ENCODE measurements at regions not wholly inside any gene's neighbourhood (a gene's known extent, or its start where the extent isn't known, plus 50 kb on each side); places are given as distances from the start of the nearest gene placed in this dataset.

DNA sequence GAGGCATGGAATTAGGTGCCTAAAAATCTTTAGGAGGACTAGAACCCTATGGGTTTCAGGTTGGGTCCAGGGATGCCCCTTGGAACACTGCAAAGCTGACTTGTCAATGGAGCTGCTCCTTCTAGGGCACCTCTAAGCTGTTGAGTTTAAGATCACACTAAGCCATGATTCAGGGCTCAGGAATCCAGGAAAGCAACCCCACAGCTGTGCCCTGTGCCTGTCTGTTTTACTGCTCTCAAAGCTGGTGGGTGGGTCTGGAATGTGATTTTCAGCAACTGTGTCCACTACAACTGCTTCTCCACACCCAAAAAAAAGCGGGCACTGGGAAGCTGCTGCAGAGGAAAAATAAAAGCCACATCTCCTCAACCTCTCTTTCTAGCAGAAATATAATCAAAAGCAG lies 310.4 kb upstream of the MOCS1 start:
- Histone ChIP-seq H3K4me1 (no peaks in the 10 kb centered on the region), H3K9me3 (no peaks in the 10 kb centered on the region), H3K27me3 (peaks cover 0 to 3% of the 10 kb centered on the region in 2 donors), H3K4me3 (no peak overlapping the region), H3K36me3 (no peaks in the 10 kb centered on the region), H3K27ac (no peak overlapping the region)
- intact Hi-C loops (cut with DNase I; ENCODE audit: low total_unique reads), result no loop called here
- DNase-seq, result no peak
- TF ChIP-seq, protein P1, sequence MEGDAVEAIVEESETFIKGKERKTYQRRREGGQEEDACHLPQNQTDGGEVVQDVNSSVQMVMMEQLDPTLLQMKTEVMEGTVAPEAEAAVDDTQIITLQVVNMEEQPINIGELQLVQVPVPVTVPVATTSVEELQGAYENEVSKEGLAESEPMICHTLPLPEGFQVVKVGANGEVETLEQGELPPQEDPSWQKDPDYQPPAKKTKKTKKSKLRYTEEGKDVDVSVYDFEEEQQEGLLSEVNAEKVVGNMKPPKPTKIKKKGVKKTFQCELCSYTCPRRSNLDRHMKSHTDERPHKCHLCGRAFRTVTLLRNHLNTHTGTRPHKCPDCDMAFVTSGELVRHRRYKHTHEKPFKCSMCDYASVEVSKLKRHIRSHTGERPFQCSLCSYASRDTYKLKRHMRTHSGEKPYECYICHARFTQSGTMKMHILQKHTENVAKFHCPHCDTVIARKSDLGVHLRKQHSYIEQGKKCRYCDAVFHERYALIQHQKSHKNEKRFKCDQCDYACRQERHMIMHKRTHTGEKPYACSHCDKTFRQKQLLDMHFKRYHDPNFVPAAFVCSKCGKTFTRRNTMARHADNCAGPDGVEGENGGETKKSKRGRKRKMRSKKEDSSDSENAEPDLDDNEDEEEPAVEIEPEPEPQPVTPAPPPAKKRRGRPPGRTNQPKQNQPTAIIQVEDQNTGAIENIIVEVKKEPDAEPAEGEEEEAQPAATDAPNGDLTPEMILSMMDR (IDR thresholded peaks at IDR 0.05), result no peak

GRCh38 chr6:40232698-40233097 lies 298.4 kb upstream of the MOCS1 start:
- Histone ChIP-seq H3K27me3 (peaks cover 0 to 31% of the 10 kb centered on the region in 2 donors), H3K9me3 (no peaks in the 10 kb centered on the region), H3K36me3 (no peaks in the 10 kb centered on the region), H3K4me3 (no peak overlapping the region), H3K27ac (no peak overlapping the region), H3K4me1 (no peaks in the 10 kb centered on the region)
- TF ChIP-seq, protein P1 (IDR thresholded peaks at IDR 0.05), result no peak
- intact Hi-C loops (cut with DNase I; ENCODE audit: low total_unique reads), result no loop called here
- no peak for DNase-seq

- intact Hi-C loops (cut with DNase I; ENCODE audit: low total_unique reads), result no loop called here
- TF ChIP-seq, protein P1 (IDR thresholded peaks at IDR 0.05), result no peak
- Histone ChIP-seq H3K27ac (no peak overlapping the region), H3K4me1 (no peaks in the 10 kb centered on the region), H3K9me3 (no peaks in the 10 kb centered on the region), H3K27me3 (peaks cover 0 to 22% of the 10 kb centered on the region in 2 donors), H3K4me3 (no peak overlapping the region), H3K36me3 (no peaks in the 10 kb centered on the region)
- DNase-seq, result no peak
Observed at GRCh38 chr6:40227735-40228134, 293.5 kb upstream of the MOCS1 start.

GRCh38 chr6:40222354-40222753 lies 288.1 kb upstream of the MOCS1 start:
- intact Hi-C loops (cut with DNase I; ENCODE audit: low total_unique reads), result no loop called here
- no peak overlapping the region for H3K27ac ChIP-seq
- TF ChIP-seq, protein P1 (IDR thresholded peaks at IDR 0.05), result no peak

DNA sequence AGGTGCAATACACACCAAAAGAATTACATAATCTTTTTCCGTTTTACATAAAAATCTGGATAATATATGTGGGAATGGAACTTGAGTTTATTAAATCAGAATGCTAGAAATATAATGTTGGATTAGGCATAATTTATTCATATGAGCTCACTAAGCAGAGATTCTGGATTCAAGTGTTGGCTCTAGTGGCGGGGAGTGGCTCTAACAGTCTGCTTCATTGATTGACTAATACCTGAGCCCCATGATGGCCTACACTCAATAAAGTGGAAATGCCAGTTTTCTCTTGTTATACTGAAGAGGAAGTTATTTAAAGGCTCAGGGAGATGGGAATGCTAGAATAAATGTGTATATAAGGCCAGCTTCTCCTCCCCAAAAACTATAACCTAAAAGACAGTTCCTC lies 285.5 kb upstream of the MOCS1 start:
- Histone ChIP-seq H3K9me3 (no peaks in the 10 kb centered on the region), H3K36me3 (no peaks in the 10 kb centered on the region), H3K27ac (no peak overlapping the region), H3K4me3 (no peak overlapping the region), H3K27me3 (no peaks in the 10 kb centered on the region), H3K4me1 (no peaks in the 10 kb centered on the region)
- intact Hi-C loops (cut with DNase I; ENCODE audit: low total_unique reads), result no loop called here
- no peak for DNase-seq
- TF ChIP-seq, protein P1 (IDR thresholded peaks at IDR 0.05), result no peak

More at GRCh38 chr6:40222354-40222753, 288.1 kb upstream of the MOCS1 start:
- Histone ChIP-seq H3K4me1 (no peaks in the 10 kb centered on the region), H3K36me3 (no peaks in the 10 kb centered on the region), H3K4me3 (no peak overlapping the region), H3K27me3 (peaks cover 0 to 2% of the 10 kb centered on the region in 2 donors), H3K9me3 (no peaks in the 10 kb centered on the region)
- no peak for DNase-seq

- Histone ChIP-seq H3K27ac (no peak overlapping the region), H3K9me3 (peaks cover 0 to 9% (median 0%) of the 10 kb centered on the region in 3 donors), H3K36me3 (no peaks in the 10 kb centered on the region), H3K4me3 (no peak overlapping the region), H3K27me3 (no peaks in the 10 kb centered on the region), H3K4me1 (no peaks in the 10 kb centered on the region)
- TF ChIP-seq, protein P1 (IDR thresholded peaks at IDR 0.05), result no peak
- DNase-seq, result no peak
- intact Hi-C loops (cut with DNase I; ENCODE audit: low total_unique reads), result loop anchor here (2.0 kb wide), 1 partner anchor 20 kb away; no protein-coding TSS in a partner anchor
Observed at GRCh38 chr6:40210628-40211056, 276.4 kb upstream of the MOCS1 start.

All from tibial artery (tissue), 4 donors.